BE2C (cell line): ENCODE measurements at regions not wholly inside any gene's neighbourhood (a gene's known extent, or its start where the extent isn't known, plus 50 kb on each side); places are given as distances from the start of the nearest gene placed in this dataset.

Experiments
- DNase-seq: peaks from one replicate; pipeline ENCODE4 v3.0.0-alpha.2; 2020
- H3K27me3 ChIP-seq: fragments of 250-450 bp; sonication (Bioruptor Pico); 2 replicates; pipeline ENCODE4 v1.5.1; 2020; ENCODE audit warnings: mild to moderate bottlenecking
- H3K36me3 ChIP-seq: fragments of 250-450 bp; sonication (Bioruptor Pico); 2 replicates; pipeline ENCODE4 v1.5.1; 2020; ENCODE audit warnings: mild to moderate bottlenecking
- H3K4me1 ChIP-seq: fragments of 250-450 bp; sonication (Bioruptor Pico); 2 replicates; pipeline ENCODE4 v1.5.1; 2020
- H3K4me3 ChIP-seq: 2 replicates; pipeline ENCODE4 v1.5.1; 2011; ENCODE audit warnings: low read depth, low read length
- H3K9me3 ChIP-seq: fragments of 250-450 bp; sonication (Bioruptor Pico); 2 replicates; pipeline ENCODE4 v1.5.1; 2020
- TF ChIP-seq, protein P1 (sequence below): IDR thresholded peaks from 2 replicates; pipeline ENCODE4 v1.5.1; 2012; ENCODE audit warnings: mild to moderate bottlenecking, low read depth, low read length

DNA sequence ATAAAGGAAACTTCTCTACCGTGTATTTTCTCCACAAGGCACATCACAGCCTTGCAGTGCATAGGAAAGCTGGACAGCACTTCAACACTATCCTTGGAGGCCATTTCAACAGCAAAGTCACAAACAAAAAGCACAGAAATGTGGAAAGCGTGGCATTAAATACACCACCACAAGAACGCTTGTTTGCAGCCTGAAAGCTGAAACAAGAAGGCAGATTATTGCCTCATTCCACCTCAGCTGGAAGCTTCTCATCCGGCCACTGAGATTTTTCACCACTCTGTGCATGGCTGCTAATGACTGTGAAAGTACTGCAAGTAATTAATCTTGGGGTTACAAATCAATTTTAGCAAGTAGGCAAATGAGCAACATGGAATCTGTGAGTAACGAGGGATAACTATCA is 50.9 kb upstream of the GALNT2 start:
- no peaks in the 10 kb centered on the region for H3K9me3 ChIP-seq
- H3K27me3 ChIP-seq, result no peaks in the 10 kb centered on the region
- no peak overlapping the region for H3K4me3 ChIP-seq
- DNase-seq, result no peak
- TF ChIP-seq, protein P1, sequence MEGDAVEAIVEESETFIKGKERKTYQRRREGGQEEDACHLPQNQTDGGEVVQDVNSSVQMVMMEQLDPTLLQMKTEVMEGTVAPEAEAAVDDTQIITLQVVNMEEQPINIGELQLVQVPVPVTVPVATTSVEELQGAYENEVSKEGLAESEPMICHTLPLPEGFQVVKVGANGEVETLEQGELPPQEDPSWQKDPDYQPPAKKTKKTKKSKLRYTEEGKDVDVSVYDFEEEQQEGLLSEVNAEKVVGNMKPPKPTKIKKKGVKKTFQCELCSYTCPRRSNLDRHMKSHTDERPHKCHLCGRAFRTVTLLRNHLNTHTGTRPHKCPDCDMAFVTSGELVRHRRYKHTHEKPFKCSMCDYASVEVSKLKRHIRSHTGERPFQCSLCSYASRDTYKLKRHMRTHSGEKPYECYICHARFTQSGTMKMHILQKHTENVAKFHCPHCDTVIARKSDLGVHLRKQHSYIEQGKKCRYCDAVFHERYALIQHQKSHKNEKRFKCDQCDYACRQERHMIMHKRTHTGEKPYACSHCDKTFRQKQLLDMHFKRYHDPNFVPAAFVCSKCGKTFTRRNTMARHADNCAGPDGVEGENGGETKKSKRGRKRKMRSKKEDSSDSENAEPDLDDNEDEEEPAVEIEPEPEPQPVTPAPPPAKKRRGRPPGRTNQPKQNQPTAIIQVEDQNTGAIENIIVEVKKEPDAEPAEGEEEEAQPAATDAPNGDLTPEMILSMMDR, result no peak
- no peaks in the 10 kb centered on the region for H3K4me1 ChIP-seq
- no peaks in the 10 kb centered on the region for H3K36me3 ChIP-seq
